ENCODE measurements at regions not wholly inside any gene's neighbourhood (a gene's known extent, or its start where the extent isn't known, plus 50 kb on each side); places are given as distances from the start of the nearest gene placed in this dataset.

DNA sequence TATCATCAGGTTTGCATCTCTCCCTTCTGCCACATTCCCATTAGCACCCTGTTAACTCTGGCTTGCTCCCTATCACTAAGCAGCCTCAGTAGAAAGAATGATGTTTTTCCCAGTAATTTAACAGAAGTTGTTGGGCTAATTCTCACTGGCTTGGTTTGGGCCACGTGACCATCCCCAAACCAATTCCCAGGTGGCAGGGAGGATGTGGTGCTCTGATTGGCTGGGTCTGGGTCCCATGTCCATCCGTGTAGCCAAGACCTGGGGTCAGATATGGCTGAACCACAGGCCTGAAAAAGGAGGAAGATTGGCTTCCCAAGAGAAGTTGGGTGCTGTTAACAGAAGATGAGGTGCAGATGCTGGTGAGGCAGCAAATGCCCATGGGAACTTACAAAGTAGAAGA is 122.0 kb downstream of the BOD1 start:
- no peak overlapping the region for H3K27ac ChIP-seq
- TF ChIP-seq POLR2A (IDR thresholded peaks at IDR 0.05): no peak
- TF ChIP-seq CTCF (IDR thresholded peaks at IDR 0.05): no peak
- no peak for DNase-seq
- no peaks in the 10 kb centered on the region for H3K9me3 ChIP-seq
- H3K36me3 ChIP-seq: no peaks in the 10 kb centered on the region
- H3K4me3 ChIP-seq: no peak overlapping the region
- H3K4me1 ChIP-seq: no peaks in the 10 kb centered on the region
- H3K27me3 ChIP-seq: no peaks in the 10 kb centered on the region

DNA sequence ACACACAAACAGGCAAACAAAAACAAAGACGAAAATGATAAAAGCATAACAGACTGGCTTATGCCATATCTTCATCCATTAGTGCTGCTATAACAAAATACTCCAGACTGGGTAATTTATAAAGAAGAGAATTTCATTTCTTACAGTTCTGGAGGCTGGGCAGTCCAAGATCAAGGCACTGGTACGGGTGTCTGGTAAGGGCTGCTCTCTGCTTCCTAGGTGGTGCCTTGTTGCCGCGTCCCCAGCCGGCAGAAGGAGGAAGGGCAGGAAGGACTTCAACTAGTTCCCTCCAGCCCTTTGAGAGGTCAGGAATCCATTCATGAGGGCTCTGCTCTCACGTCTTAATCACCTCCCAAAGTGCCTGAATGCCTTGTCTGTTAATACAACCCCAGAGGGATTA is 122.6 kb downstream of the BOD1 start:
- DNase-seq: no peak
- no peak overlapping the region for H3K4me3 ChIP-seq
- H3K9me3 ChIP-seq: no peaks in the 10 kb centered on the region
- no peaks in the 10 kb centered on the region for H3K27me3 ChIP-seq
- no peak for TF ChIP-seq POLR2A (IDR thresholded peaks at IDR 0.05)
- no peak for TF ChIP-seq CTCF (IDR thresholded peaks at IDR 0.05)
- H3K4me1 ChIP-seq: no peaks in the 10 kb centered on the region
- no peak overlapping the region for H3K27ac ChIP-seq
- no peaks in the 10 kb centered on the region for H3K36me3 ChIP-seq

GRCh38 chr5:173493040-173493439 is 123.4 kb downstream of the BOD1 start:
- H3K4me3 ChIP-seq: no peak overlapping the region
- no peak for TF ChIP-seq CTCF (IDR thresholded peaks at IDR 0.05)
- TF ChIP-seq POLR2A (IDR thresholded peaks at IDR 0.05): no peak
- H3K4me1 ChIP-seq: no peaks in the 10 kb centered on the region
- no peaks in the 10 kb centered on the region for H3K9me3 ChIP-seq
- no peak for DNase-seq
- no peaks in the 10 kb centered on the region for H3K27me3 ChIP-seq
- H3K36me3 ChIP-seq: no peaks in the 10 kb centered on the region
- no peak overlapping the region for H3K27ac ChIP-seq

DNA sequence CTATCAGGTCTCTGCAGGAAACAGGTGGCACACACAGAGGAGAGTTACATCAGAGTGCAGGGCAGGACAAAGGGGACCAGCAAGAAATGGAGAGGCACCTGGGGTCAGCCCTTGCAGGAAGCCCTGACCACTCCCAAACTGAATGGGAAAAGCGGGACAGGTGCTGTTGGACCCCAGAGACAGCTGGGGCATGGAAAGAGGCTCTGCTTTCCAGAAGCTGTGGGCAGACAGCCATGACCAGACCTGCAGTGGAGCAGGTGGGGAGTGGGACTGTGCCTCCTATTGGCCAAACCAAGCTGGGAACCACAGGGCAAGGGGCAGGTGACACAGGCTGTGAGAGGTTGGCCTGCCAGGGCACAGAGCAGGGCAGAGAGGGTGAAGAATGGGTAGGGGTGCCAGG is 125.8 kb downstream of the BOD1 start:
- no peak for TF ChIP-seq CTCF (IDR thresholded peaks at IDR 0.05)
- no peak for TF ChIP-seq POLR2A (IDR thresholded peaks at IDR 0.05)
- no peak overlapping the region for H3K4me3 ChIP-seq

GRCh38 chr5:173488144-173488543 is 128.3 kb downstream of the BOD1 start:
- H3K27ac ChIP-seq: no peak overlapping the region
- H3K27me3 ChIP-seq: no peaks in the 10 kb centered on the region
- no peak overlapping the region for H3K4me3 ChIP-seq
- no peak for DNase-seq
- TF ChIP-seq POLR2A (IDR thresholded peaks at IDR 0.05): no peak
- no peak for TF ChIP-seq CTCF (IDR thresholded peaks at IDR 0.05)
- no peaks in the 10 kb centered on the region for H3K9me3 ChIP-seq
- no peaks in the 10 kb centered on the region for H3K4me1 ChIP-seq
- no peaks in the 10 kb centered on the region for H3K36me3 ChIP-seq

More for the DNA sequence above, 125.8 kb downstream of the BOD1 start:
- Histone ChIP-seq H3K4me1 (no peaks in the 10 kb centered on the region), H3K27ac (no peak overlapping the region), H3K36me3 (no peaks in the 10 kb centered on the region), H3K9me3 (no peaks in the 10 kb centered on the region), H3K27me3 (no peaks in the 10 kb centered on the region)
- DNase-seq: no peak

- DNase-seq: no peak
- no peaks in the 10 kb centered on the region for H3K9me3 ChIP-seq
- no peaks in the 10 kb centered on the region for H3K4me1 ChIP-seq
- no peaks in the 10 kb centered on the region for H3K27me3 ChIP-seq
- H3K36me3 ChIP-seq: no peaks in the 10 kb centered on the region
- no peak for TF ChIP-seq POLR2A (IDR thresholded peaks at IDR 0.05)
- H3K4me3 ChIP-seq: no peak overlapping the region
- no peak overlapping the region for H3K27ac ChIP-seq
These were observed 129.2 kb downstream of the BOD1 start for GRCh38 chr5:173487300-173487699.
